ENCODE measurements at regions not wholly inside any gene's neighbourhood (a gene's known extent, or its start where the extent isn't known, plus 50 kb on each side); places are given as distances from the start of the nearest gene placed in this dataset.

DNA sequence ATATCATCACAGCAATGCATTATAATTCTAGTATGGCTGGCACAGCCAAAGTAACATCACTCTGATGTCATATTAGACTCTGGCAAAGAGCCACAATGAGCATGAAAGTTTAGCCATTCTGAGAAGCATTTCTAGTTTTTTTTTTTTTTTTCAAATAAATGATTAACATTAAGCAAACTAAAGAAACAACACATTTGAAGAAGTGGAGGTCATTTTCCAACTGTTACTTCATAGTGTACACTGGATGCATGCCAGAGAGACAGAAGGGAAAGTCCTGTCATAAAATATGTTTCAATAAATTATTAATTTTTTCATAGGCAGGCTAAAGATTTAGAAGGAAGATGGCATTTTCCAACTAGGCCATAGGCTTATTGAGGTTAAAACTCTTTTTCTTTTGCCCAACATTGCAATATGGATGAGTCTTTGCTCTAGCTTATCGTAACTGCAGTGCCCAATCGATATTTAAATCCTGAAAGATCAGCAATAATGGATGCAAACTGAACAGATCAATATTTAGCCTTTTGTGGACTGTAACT is 1630.4 kb upstream of the ACVR2A start:
- H3K4me1 Mint-ChIP-seq, result no peaks in the 10 kb centered on the region
- CTCF ChIA-PET, result no interaction called here
- WGBS (ENCODE audit: insufficient coverage), result no CpG with 5 or more reads among the region's 2 CpGs

DNA sequence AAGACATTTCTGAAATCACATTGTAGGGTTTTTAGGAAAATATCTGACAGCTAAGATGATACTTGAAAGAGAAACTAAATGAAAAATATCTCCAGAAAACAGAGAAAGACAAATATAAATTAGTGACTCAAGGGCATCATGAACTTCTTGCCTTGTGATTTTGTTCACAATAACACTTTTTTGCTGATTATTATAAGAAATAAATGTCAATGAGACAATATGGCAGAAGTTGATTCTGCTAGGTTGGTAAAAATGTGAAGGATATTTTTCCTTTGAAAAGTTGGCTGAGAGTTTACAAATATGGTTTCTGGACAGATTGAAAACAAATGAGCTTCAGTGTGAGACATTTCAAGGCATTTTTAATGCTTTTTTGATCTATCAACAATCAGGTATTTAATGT is 1631.2 kb upstream of the ACVR2A start:
- DNase-seq, result no peak
- no peak overlapping the region for H3K27ac ChIP-seq (ENCODE audit: low read length in 2 of 2)
- intact Hi-C loops (cut with micrococcal nuclease), result no loop called here
- H4K20me1 ChIP-seq (ENCODE audit: control insufficient read depth, insufficient read depth, low read length, poor library complexity, severe bottlenecking), result no peaks in the 10 kb centered on the region
- no peaks in the 10 kb centered on the region for H3K27me3 ChIP-seq (replicated peaks in 1 of 4; ENCODE audit: control extremely low read depth in 1 of 4, control insufficient read depth in 3 of 4, insufficient read depth in 4 of 4, low read length in 3 of 4)
- no peaks in the 10 kb centered on the region for H3K4me1 ChIP-seq (ENCODE audit: control insufficient read depth in 2 of 2, insufficient read depth in 2 of 2, low read length in 2 of 2)
- ATAC-seq (ENCODE audit: low read depth), result no peak
- H3K27me3 Mint-ChIP-seq, result no peaks in the 10 kb centered on the region
- H2AFZ ChIP-seq (ENCODE audit: insufficient read depth, low read depth, low read length, poor library complexity, severe bottlenecking), result no peak overlapping the region
- H3K27ac Mint-ChIP-seq, result no peak overlapping the region
- H3K79me2 ChIP-seq (ENCODE audit: control insufficient read depth, insufficient read depth, low read length), result no peaks in the 10 kb centered on the region
- POLR2A ChIA-PET, result no interaction called here
- H3K36me3 ChIP-seq (replicated peaks in 1 of 2; ENCODE audit: control extremely low read depth in 1 of 2, control insufficient read depth in 1 of 2, extremely low read depth in 1 of 2, insufficient read depth in 2 of 2, low read length in 1 of 2), result no peaks in the 10 kb centered on the region
- CTCF ChIA-PET, result no interaction called here
- H3K4me1 Mint-ChIP-seq, result no peaks in the 10 kb centered on the region
- no peaks in the 10 kb centered on the region for H3K9me3 ChIP-seq (ENCODE audit: control extremely low read depth in 1 of 3, control insufficient read depth in 2 of 3, insufficient read depth in 1 of 3, low read length in 2 of 3)
- no peak overlapping the region for H3K4me2 ChIP-seq (replicated peaks; ENCODE audit: low read depth, low read length, poor library complexity, severe bottlenecking)
- no peak overlapping the region for H3K4me3 ChIP-seq (ENCODE audit: control extremely low read depth in 1 of 5, extremely low read depth in 1 of 5, insufficient read depth in 1 of 5, low read depth in 2 of 5, low read length in 4 of 5)
- H3K9me3 Mint-ChIP-seq (ENCODE audit: insufficient read depth), result peaks cover 2% of the 10 kb centered on the region
- no peak overlapping the region for H3K4me3 Mint-ChIP-seq
- TF ChIP-seq, protein P1, sequence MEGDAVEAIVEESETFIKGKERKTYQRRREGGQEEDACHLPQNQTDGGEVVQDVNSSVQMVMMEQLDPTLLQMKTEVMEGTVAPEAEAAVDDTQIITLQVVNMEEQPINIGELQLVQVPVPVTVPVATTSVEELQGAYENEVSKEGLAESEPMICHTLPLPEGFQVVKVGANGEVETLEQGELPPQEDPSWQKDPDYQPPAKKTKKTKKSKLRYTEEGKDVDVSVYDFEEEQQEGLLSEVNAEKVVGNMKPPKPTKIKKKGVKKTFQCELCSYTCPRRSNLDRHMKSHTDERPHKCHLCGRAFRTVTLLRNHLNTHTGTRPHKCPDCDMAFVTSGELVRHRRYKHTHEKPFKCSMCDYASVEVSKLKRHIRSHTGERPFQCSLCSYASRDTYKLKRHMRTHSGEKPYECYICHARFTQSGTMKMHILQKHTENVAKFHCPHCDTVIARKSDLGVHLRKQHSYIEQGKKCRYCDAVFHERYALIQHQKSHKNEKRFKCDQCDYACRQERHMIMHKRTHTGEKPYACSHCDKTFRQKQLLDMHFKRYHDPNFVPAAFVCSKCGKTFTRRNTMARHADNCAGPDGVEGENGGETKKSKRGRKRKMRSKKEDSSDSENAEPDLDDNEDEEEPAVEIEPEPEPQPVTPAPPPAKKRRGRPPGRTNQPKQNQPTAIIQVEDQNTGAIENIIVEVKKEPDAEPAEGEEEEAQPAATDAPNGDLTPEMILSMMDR (IDR thresholded peaks at IDR 0.05), result no peak
- TF ChIP-seq EZH2 (IDR thresholded peaks at IDR 0.05; ENCODE audit: borderline replicate concordance, insufficient read depth, low read depth, low read length, poor library complexity, severe bottlenecking), result no peak
- no peak overlapping the region for H3K9ac ChIP-seq (ENCODE audit: low read length)

More for the DNA sequence above, 1630.4 kb upstream of the ACVR2A start:
- DNase-seq, result no peak
- Mint-ChIP-seq H3K9me3 (ENCODE audit: insufficient read depth) (peaks cover 2% of the 10 kb centered on the region), H3K27me3 (no peaks in the 10 kb centered on the region), H3K27ac (no peak overlapping the region), H3K4me3 (no peak overlapping the region)
- no peaks in the 10 kb centered on the region for H3K36me3 ChIP-seq (replicated peaks in 1 of 2; ENCODE audit: control extremely low read depth in 1 of 2, control insufficient read depth in 1 of 2, extremely low read depth in 1 of 2, insufficient read depth in 2 of 2, low read length in 1 of 2)
- H3K79me2 ChIP-seq (ENCODE audit: control insufficient read depth, insufficient read depth, low read length), result no peaks in the 10 kb centered on the region
- no peak overlapping the region for H2AFZ ChIP-seq (ENCODE audit: insufficient read depth, low read depth, low read length, poor library complexity, severe bottlenecking)
- H4K20me1 ChIP-seq (ENCODE audit: control insufficient read depth, insufficient read depth, low read length, poor library complexity, severe bottlenecking), result no peaks in the 10 kb centered on the region
- POLR2A ChIA-PET, result no interaction called here
- TF ChIP-seq, protein P1 (IDR thresholded peaks at IDR 0.05), result no peak
- TF ChIP-seq EZH2 (IDR thresholded peaks at IDR 0.05; ENCODE audit: borderline replicate concordance, insufficient read depth, low read depth, low read length, poor library complexity, severe bottlenecking), result no peak
- no peak overlapping the region for H3K4me2 ChIP-seq (replicated peaks; ENCODE audit: low read depth, low read length, poor library complexity, severe bottlenecking)
- H3K27me3 ChIP-seq (replicated peaks in 1 of 4; ENCODE audit: control extremely low read depth in 1 of 4, control insufficient read depth in 3 of 4, insufficient read depth in 4 of 4, low read length in 3 of 4), result no peaks in the 10 kb centered on the region
- no peak overlapping the region for H3K4me3 ChIP-seq (ENCODE audit: control extremely low read depth in 1 of 5, extremely low read depth in 1 of 5, insufficient read depth in 1 of 5, low read depth in 2 of 5, low read length in 4 of 5)
- intact Hi-C loops (cut with micrococcal nuclease), result no loop called here
- H3K4me1 ChIP-seq (ENCODE audit: control insufficient read depth in 2 of 2, insufficient read depth in 2 of 2, low read length in 2 of 2), result no peaks in the 10 kb centered on the region
- H3K27ac ChIP-seq (ENCODE audit: low read length in 2 of 2), result no peak overlapping the region
- no peak overlapping the region for H3K9ac ChIP-seq (ENCODE audit: low read length)
- ATAC-seq (ENCODE audit: low read depth), result no peak
- H3K9me3 ChIP-seq (ENCODE audit: control extremely low read depth in 1 of 3, control insufficient read depth in 2 of 3, insufficient read depth in 1 of 3, low read length in 2 of 3), result no peaks in the 10 kb centered on the region
